H7 (cell line): ENCODE measurements at regions not wholly inside any gene's neighbourhood (a gene's known extent, or its start where the extent isn't known, plus 50 kb on each side); places are given as distances from the start of the nearest gene placed in this dataset.

Experiments
- DNase-seq: peaks from one replicate; pipeline ENCODE4 v3.0.0; 2012
- H3K27me3 ChIP-seq: 2 replicates; pipeline ENCODE4 v1.6.0; 2011; ENCODE audit warnings: mild to moderate bottlenecking, low read length; ENCODE audit not compliant: control insufficient read depth, insufficient read depth
- H3K36me3 ChIP-seq: replicated peaks from 2 replicates; pipeline ENCODE4 v1.5.1; 2011; ENCODE audit warnings: low read length; ENCODE audit not compliant: control insufficient read depth, insufficient read depth
- H3K4me3 ChIP-seq: 2 replicates; pipeline ENCODE4 v1.5.1; 2011; ENCODE audit warnings: low read depth, mild to moderate bottlenecking, control low read depth, low read length, moderate library complexity; ENCODE audit not compliant: insufficient read depth

DNA sequence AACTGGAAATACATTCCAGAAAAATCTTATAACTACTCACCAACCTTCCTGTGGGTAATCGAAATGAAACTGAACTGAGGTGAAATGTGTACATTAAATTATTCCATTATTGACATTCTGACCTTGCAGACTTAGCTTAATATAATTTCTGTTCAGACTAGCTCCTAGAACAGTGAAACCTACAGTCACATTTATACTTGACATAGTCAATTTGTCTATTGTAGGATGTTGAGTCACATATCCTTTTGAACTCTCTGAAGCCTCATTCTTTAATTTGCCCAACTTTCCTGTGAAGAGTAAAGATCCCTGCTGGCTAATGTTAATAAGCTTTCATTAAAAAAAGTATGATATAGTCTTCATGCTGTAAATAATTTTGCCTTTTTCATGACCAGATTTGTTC is 92.0 kb upstream of the SCEL start:
- no peak for DNase-seq
- Histone ChIP-seq H3K27me3 (no peaks in the 10 kb centered on the region), H3K36me3 (no peaks in the 10 kb centered on the region), H3K4me3 (no peak overlapping the region)

GRCh38 chr13:77437267-77437666 is 98.2 kb upstream of the SCEL start:
- no peak for DNase-seq
- H3K27me3 ChIP-seq, result no peaks in the 10 kb centered on the region
- H3K4me3 ChIP-seq, result no peak overlapping the region
- H3K36me3 ChIP-seq, result no peaks in the 10 kb centered on the region

DNA sequence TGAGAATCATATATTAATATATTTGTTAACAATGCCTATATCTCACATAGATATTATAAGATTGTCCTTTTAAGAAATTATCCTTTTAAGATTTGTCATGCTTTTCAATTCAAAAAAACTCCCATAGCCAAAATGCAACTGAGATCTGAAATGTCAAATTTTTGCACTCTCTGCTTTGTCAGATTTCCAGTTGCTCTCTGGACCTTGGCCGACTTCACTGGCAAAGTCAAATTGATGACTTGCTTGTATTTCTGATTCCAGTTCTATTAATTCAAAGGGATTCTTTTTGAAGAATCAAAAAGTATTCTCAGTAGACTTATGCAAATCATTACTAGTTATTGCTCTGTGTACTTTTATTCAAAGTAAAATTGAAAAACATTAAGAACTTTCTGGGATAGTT is 101.2 kb upstream of the SCEL start:
- Histone ChIP-seq H3K36me3 (no peaks in the 10 kb centered on the region), H3K27me3 (no peaks in the 10 kb centered on the region), H3K4me3 (no peak overlapping the region)
- DNase-seq, result no peak

GRCh38 chr13:77431449-77431848 is 104.1 kb upstream of the SCEL start:
- no peak for DNase-seq
- H3K36me3 ChIP-seq, result no peaks in the 10 kb centered on the region
- H3K27me3 ChIP-seq, result no peaks in the 10 kb centered on the region
- no peak overlapping the region for H3K4me3 ChIP-seq

GRCh38 chr13:77430377-77430951 is 103.6 kb upstream of the MYCBP2 start:
- Histone ChIP-seq H3K36me3 (no peaks in the 10 kb centered on the region), H3K4me3 (no peak overlapping the region), H3K27me3 (no peaks in the 10 kb centered on the region)
- DNase-seq, result no peak

GRCh38 chr13:77429320-77430142 is 102.6 kb upstream of the MYCBP2 start:
- Histone ChIP-seq H3K4me3 (no peak overlapping the region), H3K27me3 (no peaks in the 10 kb centered on the region), H3K36me3 (no peaks in the 10 kb centered on the region)
- no peak for DNase-seq

DNA sequence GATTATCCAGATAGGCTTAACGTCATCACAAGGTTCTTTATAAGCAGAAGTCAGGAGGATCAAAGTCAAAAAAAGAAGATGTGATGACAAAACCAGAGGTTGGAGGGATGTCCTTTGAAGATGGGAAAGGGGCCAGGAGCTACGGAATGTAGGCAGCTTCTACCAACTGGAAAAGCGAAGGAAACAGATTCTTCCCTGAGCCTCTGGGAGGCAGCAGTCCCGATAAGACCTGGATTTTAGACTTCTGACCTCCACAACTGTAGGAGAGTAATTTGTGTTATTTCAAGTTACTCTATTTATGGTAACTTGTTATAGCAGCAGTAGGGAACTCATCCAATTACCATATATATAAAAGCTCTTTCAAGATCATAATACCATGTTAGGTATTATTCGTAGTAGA is 98.8 kb upstream of the MYCBP2 start:
- H3K27me3 ChIP-seq, result no peaks in the 10 kb centered on the region
- no peaks in the 10 kb centered on the region for H3K36me3 ChIP-seq
- DNase-seq, result no peak
- H3K4me3 ChIP-seq, result no peak overlapping the region

DNA sequence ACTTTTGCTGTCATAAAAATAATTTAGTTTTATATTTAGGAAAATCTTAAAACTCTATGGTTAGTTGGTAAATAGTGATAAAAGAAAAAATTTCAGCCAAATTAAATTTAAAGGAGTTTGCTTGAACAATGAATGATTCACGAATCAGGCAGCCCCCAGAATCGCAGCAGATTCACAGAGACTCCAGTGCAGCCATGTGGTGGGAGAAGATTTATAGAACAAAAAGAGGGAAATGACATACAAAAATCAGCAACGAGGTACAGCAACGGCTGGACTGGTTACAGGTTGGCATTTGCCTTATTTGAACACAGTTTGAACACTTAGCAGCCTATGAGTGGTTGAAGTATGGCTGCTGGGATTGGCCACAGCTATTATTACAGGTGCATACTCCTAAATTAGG is 96.4 kb upstream of the MYCBP2 start:
- DNase-seq, result no peak
- H3K27me3 ChIP-seq, result no peaks in the 10 kb centered on the region

DNA sequence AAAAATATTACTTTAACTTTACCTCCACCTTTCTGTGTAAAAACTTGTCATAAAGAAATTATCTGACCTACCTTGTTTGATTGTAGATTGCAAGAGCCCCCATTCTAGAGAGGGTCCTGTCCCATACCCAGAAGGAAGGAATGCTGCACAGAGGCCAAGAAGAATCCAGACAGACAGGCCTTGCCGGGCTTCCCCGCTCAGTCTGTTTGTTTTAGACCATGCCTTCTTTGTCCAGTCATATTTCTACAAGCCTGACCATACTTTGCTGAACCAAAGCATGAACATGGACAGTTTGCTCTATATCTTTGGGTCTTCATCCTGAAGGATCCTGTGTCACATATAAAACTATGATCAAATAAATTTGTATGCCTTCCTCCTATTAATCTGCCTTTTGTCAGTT is 95.8 kb upstream of the MYCBP2 start:
- Histone ChIP-seq H3K27me3 (no peaks in the 10 kb centered on the region), H3K4me3 (no peak overlapping the region), H3K36me3 (no peaks in the 10 kb centered on the region)
- no peak for DNase-seq

More for the DNA sequence above, 96.4 kb upstream of the MYCBP2 start:
- Histone ChIP-seq H3K36me3 (no peaks in the 10 kb centered on the region), H3K4me3 (no peak overlapping the region)

- no peaks in the 10 kb centered on the region for H3K27me3 ChIP-seq
- no peak overlapping the region for H3K4me3 ChIP-seq
- no peak for DNase-seq
- no peaks in the 10 kb centered on the region for H3K36me3 ChIP-seq
Observed at GRCh38 chr13:77417897-77418296, 91.0 kb upstream of the MYCBP2 start.

DNA sequence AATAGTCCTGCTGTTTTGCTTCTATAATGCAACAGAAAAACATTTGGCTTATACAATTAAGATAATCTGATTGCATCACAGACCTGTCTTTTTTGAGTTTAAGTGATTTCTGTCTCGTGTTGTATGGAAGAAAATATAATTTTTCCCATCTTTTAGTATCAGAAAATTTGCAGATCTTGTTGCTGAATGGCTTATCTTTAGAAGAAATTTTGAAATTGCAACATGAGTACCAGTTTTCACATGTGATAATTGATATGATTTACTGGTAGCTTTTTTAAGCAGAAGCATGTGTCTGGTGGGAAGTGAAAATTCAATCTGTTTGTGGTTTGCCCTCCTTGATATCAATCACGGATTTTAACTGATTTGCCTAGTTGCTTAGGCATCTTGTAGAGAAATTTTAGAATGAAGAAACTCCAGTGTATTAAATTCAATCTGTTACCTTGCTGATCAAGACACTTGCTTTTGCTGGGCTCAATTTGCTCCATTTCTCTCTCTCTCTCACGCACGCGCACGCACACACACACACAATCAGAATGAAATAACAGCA is 89.8 kb upstream of the MYCBP2 start:
- no peak for DNase-seq
- H3K4me3 ChIP-seq, result no peak overlapping the region
- no peaks in the 10 kb centered on the region for H3K36me3 ChIP-seq
- H3K27me3 ChIP-seq, result no peaks in the 10 kb centered on the region

DNA sequence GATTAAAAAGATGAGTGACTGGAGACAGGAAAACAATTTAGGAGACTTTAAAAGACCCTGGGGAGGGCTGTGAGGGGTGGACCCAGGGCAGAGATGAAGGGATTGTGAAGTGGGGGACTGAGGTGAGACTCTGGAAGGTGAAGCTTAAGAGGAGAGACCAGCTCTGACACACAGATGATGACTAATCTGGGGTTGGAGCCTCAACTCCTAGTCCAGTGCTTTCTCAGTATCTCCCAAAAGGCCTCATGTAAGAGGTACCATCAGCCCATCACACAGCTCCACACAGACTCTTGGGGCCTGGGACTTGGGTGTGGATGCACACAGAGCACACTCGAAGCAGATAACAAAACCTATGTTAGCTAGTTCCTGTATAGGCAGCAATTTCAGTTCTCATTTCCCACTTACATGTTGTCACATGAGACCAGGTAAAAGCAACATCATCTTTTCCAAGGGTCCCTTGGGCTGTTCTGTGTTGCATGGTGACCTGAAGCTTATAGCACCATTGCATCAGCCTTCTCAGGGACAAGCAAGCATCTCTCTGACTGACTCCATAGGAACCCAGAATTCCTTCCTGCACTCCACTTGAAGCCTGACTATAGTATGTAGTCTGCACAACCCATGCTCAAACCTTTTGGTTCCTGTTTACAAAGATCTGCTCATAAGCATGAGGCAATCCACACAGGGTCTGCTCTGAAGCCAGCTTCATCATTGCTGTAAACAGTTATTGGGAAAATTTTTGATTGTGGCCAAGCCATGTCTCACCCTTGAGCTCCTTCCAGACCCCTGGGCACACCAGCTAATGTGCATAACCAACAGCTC is 88.6 kb upstream of the MYCBP2 start:
- Histone ChIP-seq H3K4me3 (no peak overlapping the region), H3K36me3 (no peaks in the 10 kb centered on the region), H3K27me3 (no peaks in the 10 kb centered on the region)
- no peak for DNase-seq

GRCh38 chr13:77412860-77413259 is 86.0 kb upstream of the MYCBP2 start:
- H3K4me3 ChIP-seq, result no peak overlapping the region
- no peaks in the 10 kb centered on the region for H3K36me3 ChIP-seq
- DNase-seq, result no peak
- H3K27me3 ChIP-seq, result no peaks in the 10 kb centered on the region

GRCh38 chr13:77412116-77412635 is 85.3 kb upstream of the MYCBP2 start:
- Histone ChIP-seq H3K27me3 (no peaks in the 10 kb centered on the region), H3K4me3 (no peak overlapping the region), H3K36me3 (no peaks in the 10 kb centered on the region)
- no peak for DNase-seq
